ENCODE measurements at regions not wholly inside any gene's neighbourhood (a gene's known extent, or its start where the extent isn't known, plus 50 kb on each side); places are given as distances from the start of the nearest gene placed in this dataset.

DNA sequence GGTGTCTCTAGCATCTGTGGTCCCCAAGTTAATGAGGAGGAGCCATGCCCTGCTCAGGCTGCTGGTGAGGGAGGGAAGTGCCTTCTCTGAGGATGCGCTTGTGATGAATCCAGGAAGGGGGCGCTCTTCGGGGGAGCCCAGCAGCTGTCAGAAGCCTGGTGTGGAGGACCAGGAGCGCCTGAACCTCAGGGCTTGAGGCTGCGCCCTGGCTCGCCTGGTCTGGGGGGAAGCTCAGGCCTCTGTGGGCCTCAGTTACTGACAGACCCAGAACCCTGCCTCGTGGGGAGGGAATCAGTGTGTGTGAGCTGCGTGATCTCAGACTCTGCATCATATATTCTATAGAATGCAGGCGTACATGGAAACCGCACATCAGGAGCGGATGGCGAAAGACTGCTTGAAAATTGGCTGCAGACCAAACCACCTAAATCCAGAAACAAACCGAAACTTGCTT lies 126.1 kb downstream of the SEC14L1 start:
- DNase-seq (ENCODE audit: low read depth in 2 of 2), result no peak

GRCh38 chr17:77269696-77270681 lies 129.2 kb downstream of the SEC14L1 start:
- DNase-seq (ENCODE audit: low read depth in 2 of 2), result no peak

GRCh38 chr17:77271411-77271810 lies 130.6 kb downstream of the SEC14L1 start:
- no peak for DNase-seq (ENCODE audit: low read depth in 2 of 2)

DNA sequence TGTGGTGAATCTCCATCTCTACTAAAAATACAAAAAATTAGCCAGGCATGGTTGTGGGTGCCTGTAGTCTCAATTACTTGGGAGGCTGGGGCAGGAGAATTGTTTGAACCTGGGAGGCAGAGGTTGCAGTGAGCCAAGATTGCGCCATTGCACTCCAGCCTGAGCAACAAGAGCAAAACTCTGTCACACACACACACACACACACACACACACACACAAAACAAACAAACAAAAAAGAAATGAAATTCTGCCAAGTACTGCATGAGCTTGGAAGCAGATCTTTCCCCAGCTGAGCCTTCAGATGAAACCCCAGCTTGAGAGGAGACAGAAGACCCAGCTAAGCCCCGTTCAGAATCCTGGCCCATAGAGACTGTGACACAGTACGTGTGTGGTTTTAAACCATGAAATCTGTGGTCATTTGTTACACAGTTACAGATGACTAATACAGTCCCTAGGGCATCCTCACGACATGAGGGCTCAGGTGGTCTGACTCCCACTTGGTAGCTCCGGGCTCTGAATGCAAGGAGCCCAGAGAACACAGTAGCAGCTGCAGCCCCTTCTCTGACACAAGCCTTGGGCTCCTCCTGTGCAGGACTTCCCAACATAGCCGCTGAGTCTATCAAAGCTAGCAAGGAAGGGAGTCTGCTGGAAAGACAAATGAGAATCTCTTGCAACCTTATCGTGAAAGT lies 132.8 kb downstream of the SEC14L1 start:
- DNase-seq (ENCODE audit: low read depth in 2 of 2), result no peak

DNA sequence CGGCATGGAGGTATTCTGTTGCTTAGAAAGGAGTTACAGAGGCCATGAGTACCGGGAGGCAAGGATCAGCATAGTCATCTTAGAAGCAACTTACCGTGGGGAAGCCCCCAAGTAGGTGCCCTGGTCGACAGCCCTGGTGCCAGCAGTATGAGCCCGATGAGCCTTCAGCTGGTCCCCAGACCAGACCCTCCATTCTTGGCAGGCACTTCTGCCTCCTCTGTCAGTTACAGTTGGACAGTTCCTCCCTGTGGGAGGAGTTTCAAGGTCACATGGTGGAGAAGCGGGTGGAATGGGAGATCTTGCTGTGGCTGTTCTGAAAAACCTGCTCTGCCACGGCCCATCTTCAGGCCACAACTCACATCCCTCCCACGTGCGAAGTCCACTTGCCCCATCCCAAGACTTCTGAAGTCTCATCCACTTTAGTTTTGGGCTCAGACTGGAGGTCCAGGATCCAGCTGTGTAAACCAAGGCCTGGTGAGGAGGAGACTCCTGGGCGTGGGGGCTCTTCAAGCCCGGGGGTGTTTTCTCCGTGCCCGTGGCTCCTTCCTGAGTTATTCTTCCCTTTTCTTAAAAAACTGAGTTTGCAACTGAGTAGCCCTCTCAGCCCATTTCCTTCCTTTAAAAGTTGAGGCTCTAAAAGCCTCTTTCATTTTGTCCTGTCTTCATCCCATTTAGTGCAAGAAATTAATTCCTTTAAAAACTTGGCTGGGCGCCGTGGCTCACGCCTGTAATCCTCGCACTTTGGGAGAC lies 133.5 kb downstream of the SEC14L1 start:
- no peak for DNase-seq (ENCODE audit: low read depth in 2 of 2)

DNA sequence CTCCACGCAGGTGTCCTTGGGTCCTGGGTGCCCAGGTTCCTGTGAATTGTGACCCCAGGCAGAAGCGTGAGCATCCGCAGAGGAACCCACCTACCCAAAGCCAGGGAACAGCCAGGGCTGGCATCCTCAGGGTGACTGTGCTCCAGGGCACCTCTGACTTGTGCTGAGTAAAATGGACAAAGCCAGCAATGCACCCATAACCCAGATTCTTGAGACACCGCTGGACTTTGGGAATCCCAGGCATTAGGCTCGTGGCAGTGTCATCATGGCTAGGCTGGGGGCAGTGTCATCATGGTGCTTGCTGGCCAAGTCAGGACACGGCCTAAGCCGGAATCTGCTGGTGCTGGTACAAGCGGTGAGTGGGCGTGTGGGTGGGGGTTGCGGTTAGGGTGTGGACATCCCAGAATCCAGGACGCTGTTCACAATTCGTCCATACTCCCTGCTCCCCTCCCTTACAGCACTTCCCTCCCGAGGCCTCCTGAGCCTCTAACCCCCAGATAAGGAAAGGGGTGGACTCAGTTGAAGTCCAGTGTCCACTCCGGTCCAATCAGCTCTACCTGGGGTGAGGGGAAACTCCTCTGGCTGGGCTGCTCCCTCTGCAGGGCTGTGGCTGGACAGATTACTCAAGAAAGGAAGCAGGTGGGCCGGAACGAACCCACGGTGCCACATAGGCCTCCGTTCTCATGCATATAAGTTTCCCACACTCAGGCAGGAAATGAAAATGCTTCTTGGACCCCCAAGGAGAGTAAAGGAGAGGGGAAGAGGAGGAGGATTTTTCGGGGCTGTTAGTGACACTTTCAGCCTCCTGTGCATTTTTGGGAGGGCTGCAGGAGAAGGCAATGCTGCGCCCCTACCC lies 138.9 kb downstream of the SEC14L1 start:
- DNase-seq (ENCODE audit: low read depth in 2 of 2), result no peak

DNA sequence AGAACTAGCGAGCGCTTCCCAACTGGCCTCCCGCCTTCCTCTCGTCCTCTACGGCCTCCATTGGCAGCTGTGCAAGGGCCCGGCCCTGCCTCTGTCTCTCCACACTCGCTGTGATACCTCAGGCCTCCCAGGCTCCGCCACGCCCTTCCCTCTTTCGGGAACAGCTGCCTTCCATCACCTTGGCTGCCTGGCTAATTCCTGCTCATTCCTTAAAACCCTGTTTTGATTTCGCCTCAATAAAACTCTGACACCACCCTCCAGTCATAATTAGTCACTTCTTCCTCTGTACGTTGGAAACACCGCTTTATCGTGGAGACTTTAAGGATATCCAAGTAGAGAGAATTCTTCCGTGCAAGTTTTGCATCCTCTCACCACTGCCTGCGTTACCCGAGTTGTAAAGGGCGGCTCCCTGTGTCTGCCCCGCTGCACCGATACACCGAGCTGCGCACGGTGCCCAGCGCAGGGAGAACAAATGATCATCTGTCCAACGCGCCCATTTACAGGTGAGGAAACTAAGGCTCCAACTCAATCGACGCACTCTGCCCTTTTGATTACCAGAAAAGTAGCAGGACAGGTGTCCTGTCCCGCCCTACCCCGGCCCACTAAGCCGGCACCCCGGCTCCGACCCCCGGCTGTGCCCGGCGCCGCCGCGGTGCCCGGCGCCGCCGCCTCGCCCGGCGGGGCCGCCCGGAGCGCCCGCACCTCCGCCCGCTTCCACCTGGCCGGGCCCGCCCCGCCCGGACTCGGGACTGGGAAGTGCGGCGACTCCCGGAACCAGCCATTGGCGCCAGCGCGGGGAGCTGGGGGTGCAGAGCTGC lies 139.7 kb downstream of the SEC14L1 start:
- no peak for DNase-seq (ENCODE audit: low read depth in 2 of 2)

- DNase-seq (ENCODE audit: low read depth in 2 of 2), result peak in 1 of 2 donors; percentile 20
These were observed 140.5 kb downstream of the SEC14L1 start for GRCh38 chr17:77281122-77281903.

DNA sequence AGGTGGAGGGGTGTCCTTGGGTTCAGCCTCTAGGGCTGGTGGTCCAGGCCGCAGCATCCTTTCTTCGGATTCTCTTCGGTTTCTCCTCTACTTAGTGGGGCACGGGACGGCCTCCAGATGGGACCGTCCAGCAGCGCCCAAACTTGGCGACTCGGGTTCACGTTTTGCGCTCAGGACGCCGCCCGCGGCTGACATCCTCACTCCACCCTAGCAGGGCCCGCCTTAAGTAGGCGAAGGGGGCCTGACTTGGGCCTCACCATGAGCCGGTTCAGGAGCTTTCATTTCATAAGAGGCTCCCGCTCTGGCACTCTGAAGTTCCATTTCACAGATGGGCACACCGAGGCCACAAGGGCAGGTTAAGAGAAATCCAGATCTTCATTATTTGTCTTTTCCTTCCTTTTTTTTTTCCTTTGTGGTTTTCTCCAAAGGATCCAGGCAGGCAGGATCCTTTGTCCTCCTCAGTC lies 141.2 kb downstream of the SEC14L1 start:
- no peak for DNase-seq (ENCODE audit: low read depth in 2 of 2)

GRCh38 chr17:77282524-77283515 lies 142.1 kb downstream of the SEC14L1 start:
- DNase-seq (ENCODE audit: low read depth in 2 of 2), result no peak

- no peak for DNase-seq (ENCODE audit: low read depth in 2 of 2)
These were observed 143.4 kb downstream of the SEC14L1 start for GRCh38 chr17:77284023-77284617.

GRCh38 chr17:77285594-77286390 lies 145.0 kb downstream of the SEC14L1 start:
- no peak for DNase-seq (ENCODE audit: low read depth in 2 of 2)

GRCh38 chr17:77286391-77286640 lies 145.5 kb downstream of the SEC14L1 start:
- DNase-seq (ENCODE audit: low read depth in 2 of 2), result no peak

- no peak for DNase-seq (ENCODE audit: low read depth in 2 of 2)
These were observed 146.1 kb downstream of the SEC14L1 start for GRCh38 chr17:77286641-77287431.

DNA sequence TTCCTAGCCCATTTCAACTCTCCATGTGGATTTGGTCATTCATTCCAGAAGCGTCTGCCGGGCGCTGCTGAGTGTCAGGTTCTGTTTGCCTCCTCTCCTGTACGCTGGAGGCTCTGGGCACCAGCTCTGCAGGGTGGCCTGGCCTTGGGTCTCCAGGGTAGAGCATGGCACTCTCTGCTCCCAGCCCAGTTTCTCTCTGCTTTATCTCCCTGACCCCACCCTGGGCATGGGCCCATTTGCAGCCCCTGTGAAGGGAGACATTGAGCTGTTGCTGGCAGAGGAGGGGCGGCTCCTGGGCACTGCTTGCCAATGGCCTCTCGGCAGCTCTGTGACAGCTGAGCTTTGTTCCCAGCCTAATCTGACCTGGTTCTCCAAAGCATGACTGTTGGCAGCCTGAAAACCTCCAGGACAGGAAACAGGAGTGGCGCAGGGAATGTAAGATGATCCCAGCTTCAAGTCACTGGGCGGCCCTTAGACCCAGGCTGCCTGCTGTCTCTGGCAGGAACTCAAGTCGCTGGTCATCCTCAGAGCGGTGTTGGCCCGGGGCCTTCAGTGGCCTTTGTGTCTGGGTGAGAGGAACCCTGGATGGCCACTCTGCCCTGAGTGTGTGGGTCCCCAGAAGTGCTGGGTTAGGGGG lies 146.8 kb downstream of the SEC14L1 start:
- no peak for DNase-seq (ENCODE audit: low read depth in 2 of 2)

- DNase-seq (ENCODE audit: low read depth in 2 of 2), result no peak
These were observed 147.4 kb downstream of the SEC14L1 start for GRCh38 chr17:77288115-77288619.
